IMR-90 (cell line): ENCODE measurements at regions not wholly inside any gene's neighbourhood (a gene's known extent, or its start where the extent isn't known, plus 50 kb on each side); places are given as distances from the start of the nearest gene placed in this dataset.

Experiments used
- BHLHE40 ChIP-seq: fragments of 150-350 bp; IDR thresholded peaks from 2 replicates; pipeline ENCODE4 v1.6.1; 2016; ENCODE audit warnings: mild to moderate bottlenecking, low read depth, low read length
- CEBPB ChIP-seq: IDR thresholded peaks from 2 replicates; pipeline ENCODE4 v1.6.1; 2012; ENCODE audit warnings: low read depth, low read length, improper control_type of control experiment
- CTCF ChIP-seq: conservative IDR thresholded peaks from 2 replicates; pipeline ENCODE4 v1.5.1; 2012; ENCODE audit warnings: mild to moderate bottlenecking, low read depth, low read length, improper control_type of control experiment
- MXI1 ChIP-seq: IDR thresholded peaks from 2 replicates; pipeline ENCODE4 v1.6.1; 2012; ENCODE audit warnings: low read depth, mild to moderate bottlenecking, low read length, moderate library complexity, borderline replicate concordance
- POLR2A ChIP-seq: IDR thresholded peaks from 2 replicates; pipeline ENCODE4 v1.6.1; 2012; ENCODE audit warnings: mild to moderate bottlenecking, low read depth, low read length
- RAD21 ChIP-seq: IDR thresholded peaks from 2 replicates; pipeline ENCODE4 v1.6.1; 2012; ENCODE audit warnings: low read length, improper control_type of control experiment
- RCOR1 ChIP-seq: IDR thresholded peaks from 2 replicates; pipeline ENCODE4 v1.6.1; 2012; ENCODE audit warnings: mild to moderate bottlenecking, low read length, improper control_type of control experiment; ENCODE audit not compliant: insufficient replicate concordance
- RFX5 ChIP-seq: IDR thresholded peaks from 2 replicates; pipeline ENCODE4 v1.8.0; 2012; ENCODE audit warnings: low read depth, mild to moderate bottlenecking, low read length, moderate library complexity
- SMC3 ChIP-seq: fragments of 150-350 bp; IDR thresholded peaks from 2 replicates; pipeline ENCODE4 v1.6.1; 2016; ENCODE audit warnings: low read depth, mild to moderate bottlenecking, antibody characterized with exemption, low read length, moderate library complexity

GRCh38 chrX:131405497-131405896 lies 116.4 kb upstream of the IGSF1 start:
- no peak for TF ChIP-seq CTCF
- no peak for TF ChIP-seq POLR2A
- no peak for TF ChIP-seq MXI1
- no peak for TF ChIP-seq SMC3
- no peak for TF ChIP-seq RCOR1
- no peak for TF ChIP-seq RFX5
- no peak for TF ChIP-seq BHLHE40
- TF ChIP-seq CEBPB, result no peak
- no peak for TF ChIP-seq RAD21
